GM12892 (cell line): ENCODE measurements at regions not wholly inside any gene's neighbourhood (a gene's known extent, or its start where the extent isn't known, plus 50 kb on each side); places are given as distances from the start of the nearest gene placed in this dataset.

Experiments used
- POLR2A ChIP-seq: IDR thresholded peaks from 2 replicates; pipeline ENCODE4 v1.6.1; 2011; ENCODE audit warnings: low read depth, low read length, control low read depth
- POLR2AphosphoS5 ChIP-seq: IDR thresholded peaks from 2 replicates; pipeline ENCODE4 v1.6.1; 2011; ENCODE audit warnings: low read depth, low read length, control low read depth
- TAF1 ChIP-seq: IDR thresholded peaks from 2 replicates; pipeline ENCODE4 v1.6.1; 2011; ENCODE audit warnings: low read depth, mild to moderate bottlenecking, control low read depth, low read length, borderline replicate concordance

GRCh38 chr19:30671622-30672051 lies 299.5 kb downstream of the ZNF536 start:
- TF ChIP-seq POLR2AphosphoS5 (no peak), POLR2A (no peak), TAF1 (no peak)
